ENCODE measurements at regions not wholly inside any gene's neighbourhood (a gene's known extent, or its start where the extent isn't known, plus 50 kb on each side); places are given as distances from the start of the nearest gene placed in this dataset.

DNA sequence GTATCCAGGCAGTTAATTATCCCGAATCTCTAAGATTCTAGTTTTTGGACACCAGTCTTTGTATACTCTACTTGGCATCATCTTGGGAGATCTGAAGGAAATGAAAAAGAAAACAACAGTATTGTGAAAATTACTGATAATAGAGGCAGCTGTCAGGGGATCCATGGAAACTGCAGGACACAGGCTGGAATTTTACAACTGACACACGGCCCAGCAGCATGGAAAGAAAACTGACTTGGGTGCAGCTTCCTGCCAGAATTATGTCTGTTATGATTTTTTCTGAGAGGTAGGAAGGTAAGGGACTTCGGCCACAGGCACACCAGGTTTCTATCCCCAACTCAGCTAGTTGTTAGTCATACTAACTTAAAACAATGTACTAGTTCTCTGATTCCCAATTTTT, 57.7 kb upstream of the ERBB4 start:
- DNase-seq = no peak

DNA sequence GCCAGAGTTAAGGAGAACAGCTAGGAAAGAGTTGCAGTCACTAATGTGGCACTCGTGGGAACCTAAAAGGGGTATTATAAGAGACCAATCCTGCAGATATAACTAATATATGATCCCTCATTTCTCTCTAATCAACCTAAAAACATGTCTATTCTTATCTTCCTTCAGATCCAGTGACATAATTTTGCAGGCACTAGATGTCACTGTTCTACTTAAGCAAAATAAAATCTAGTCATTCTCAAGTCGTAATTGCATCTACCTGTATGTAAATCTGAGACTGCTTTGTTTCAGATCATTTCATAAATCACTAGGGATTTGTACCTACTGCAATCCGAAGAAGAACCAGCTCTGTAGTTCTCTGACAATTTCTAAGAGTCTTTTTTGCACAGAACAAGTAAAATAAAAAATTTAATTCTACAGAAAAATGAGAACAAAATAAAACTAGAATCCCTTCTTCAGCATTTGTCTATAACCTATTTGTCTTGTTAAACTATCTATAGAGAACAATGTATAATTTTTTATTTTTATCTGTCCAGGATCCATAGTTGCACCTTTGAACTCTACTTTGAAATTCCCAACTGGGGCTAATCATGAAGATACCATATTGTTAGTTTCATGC, 56.5 kb upstream of the ERBB4 start:
- no peak for DNase-seq

- no peak for DNase-seq
Measured at GRCh38 chr2:212592695-212593094, 54.1 kb upstream of the ERBB4 start.

Measured in stimulated activated CD8-positive, alpha-beta memory T cell treated with anti-CD3 and anti-CD28 coated beads, Interleukin-4, amount 100 ng/mL, for 48 hours (primary cell).